Heart right ventricle (tissue), 16 donors: ENCODE measurements at regions not wholly inside any gene's neighbourhood (a gene's known extent, or its start where the extent isn't known, plus 50 kb on each side); places are given as distances from the start of the nearest gene placed in this dataset.

ENCODE experiments used
- ATAC-seq, 8 donors: fragments of 200-7000 bp; cut with Tn5 transposase; one replicate each; pipeline ENCODE4 v1.9.1; 2020; ENCODE audit warnings: mild to moderate bottlenecking in 8 of 8, moderate library complexity in 8 of 8, moderate number of reproducible peaks in 1 of 8
- DNase-seq, 2 donors: peaks; one replicate each; pipeline ENCODE4 v3.0.0-alpha.2; 2020
- H3K27ac ChIP-seq, 10 donors: fragments of 200-600 bp; sonication (generic) in 2 of 10; one replicate each; pipeline versions ENCODE4 v1.5.0 to v1.8.0; 2020 to 2022; ENCODE audit warnings: mild to moderate bottlenecking in 3 of 10
- H3K27me3 ChIP-seq, 7 donors: fragments of 200-600 bp; one replicate each; pipeline ENCODE4 v1.8.0; 2021 to 2022; ENCODE audit warnings: mild to moderate bottlenecking in 2 of 7
- H3K36me3 ChIP-seq, 9 donors: fragments of 200-600 bp; sonication (generic) in 1 of 9; one replicate each; pipeline versions ENCODE4 v1.5.0 to v1.8.0; 2020 to 2022; ENCODE audit warnings: mild to moderate bottlenecking in 2 of 9
- H3K4me1 ChIP-seq, 9 donors: fragments of 200-600 bp; sonication (generic) in 1 of 9; one replicate each; pipeline versions ENCODE4 v1.5.0 to v1.8.0; 2020 to 2022; ENCODE audit warnings: mild to moderate bottlenecking in 4 of 9
- H3K4me3 ChIP-seq, 10 donors: fragments of 200-600 bp; sonication (generic) in 2 of 10; one replicate each; pipeline versions ENCODE4 v1.5.0 to v1.8.0; 2020 to 2022; ENCODE audit warnings: mild to moderate bottlenecking in 7 of 10, moderate library complexity in 2 of 10
- H3K9me3 ChIP-seq, 11 donors: fragments of 200-600 bp in 10 of 11; sonication (generic) in 2 of 11; one replicate each; pipeline versions ENCODE4 v1.5.0 to v1.8.0; 2013 to 2022; ENCODE audit warnings: mild to moderate bottlenecking in 2 of 11, control low read depth in 1 of 11, moderate library complexity in 1 of 11
- WGBS, 2 donors: extraction: QIAGEN DNeasy Blood & Tissue Kit; methylation state at CpG; one replicate each; pipeline ENCODE4 v1.1.7; 2013; ENCODE audit warnings: inconsistent platforms in 1 of 2; 5-methylcytosine and 5-hydroxymethylcytosine counted together
- intact Hi-C, 10 donors: fragments of 100-400 bp; cut with DNase I; formaldehyde crosslinking; loops; one replicate each; pipeline versions ENCODE4 v1.11.1 to v1.14.2; 2022
- TF ChIP-seq, protein P1 (sequence below), 9 donors: fragments of 200-600 bp; sonication (generic) in 2 of 9; IDR thresholded peaks; one replicate each; pipeline versions ENCODE4 v1.5.0 to v1.8.0; 2021 to 2022; ENCODE audit warnings: antibody characterized with exemption in 9 of 9, mild to moderate bottlenecking in 5 of 9, moderate library complexity in 1 of 9
- donor health status: Arrhythmogenic right ventricular cardiomyopathy.
- donor health status: ischemic (EF 13 %, LVEDD 7.1; RV severe dilation, severe dysfunction).
- donor health status: healthy with polysubstance abuse.
- donor health status: DM: no; HTN: yes; CAD: no.
- donor health status: DM: no; HTN: no; CAD: no.
- donor health status: ischemic (EF 25% LVEDD 6.9; RV normal size, moderate dysfunction).
- donor health status: ischemic (EF 25% LVEDD 5.7; RV mildly dilated, moderate dysfunction).
- donor health status: healthy.
- donor health status: DM: yes; HTN: yes; CAD: no.
- donor health status: Ischemic cardiomyopathy.
- donor health status: ischemic (EF 35%, LVEDD 5.7; RV mildly dilated, moderate dysfunction).
- donor health status: nonischemic (EF 11% LVEDD 7.7; RV severe dilation, severe dysfunction).
- donor health status: DM: yes; HTN: yes; CAD: no.
- donor health status: PGD.
- donor health status: ischemic (EF 29% LVEDD 5.4; RV normal size, mild dysfunction).
- donor health status: nonischemic (EF 23%, LVEDD 6.1; RV moderate dilation, normal function).

- 83 to 84% methylated on average over 15 of the region's 15 CpGs for WGBS, 2 donors
- TF ChIP-seq, protein P1, sequence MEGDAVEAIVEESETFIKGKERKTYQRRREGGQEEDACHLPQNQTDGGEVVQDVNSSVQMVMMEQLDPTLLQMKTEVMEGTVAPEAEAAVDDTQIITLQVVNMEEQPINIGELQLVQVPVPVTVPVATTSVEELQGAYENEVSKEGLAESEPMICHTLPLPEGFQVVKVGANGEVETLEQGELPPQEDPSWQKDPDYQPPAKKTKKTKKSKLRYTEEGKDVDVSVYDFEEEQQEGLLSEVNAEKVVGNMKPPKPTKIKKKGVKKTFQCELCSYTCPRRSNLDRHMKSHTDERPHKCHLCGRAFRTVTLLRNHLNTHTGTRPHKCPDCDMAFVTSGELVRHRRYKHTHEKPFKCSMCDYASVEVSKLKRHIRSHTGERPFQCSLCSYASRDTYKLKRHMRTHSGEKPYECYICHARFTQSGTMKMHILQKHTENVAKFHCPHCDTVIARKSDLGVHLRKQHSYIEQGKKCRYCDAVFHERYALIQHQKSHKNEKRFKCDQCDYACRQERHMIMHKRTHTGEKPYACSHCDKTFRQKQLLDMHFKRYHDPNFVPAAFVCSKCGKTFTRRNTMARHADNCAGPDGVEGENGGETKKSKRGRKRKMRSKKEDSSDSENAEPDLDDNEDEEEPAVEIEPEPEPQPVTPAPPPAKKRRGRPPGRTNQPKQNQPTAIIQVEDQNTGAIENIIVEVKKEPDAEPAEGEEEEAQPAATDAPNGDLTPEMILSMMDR (IDR thresholded peaks at IDR 0.05) = no peak
Measured at GRCh38 chr18:76569644-76570419, 74.8 kb upstream of the ZNF516 start.

DNA sequence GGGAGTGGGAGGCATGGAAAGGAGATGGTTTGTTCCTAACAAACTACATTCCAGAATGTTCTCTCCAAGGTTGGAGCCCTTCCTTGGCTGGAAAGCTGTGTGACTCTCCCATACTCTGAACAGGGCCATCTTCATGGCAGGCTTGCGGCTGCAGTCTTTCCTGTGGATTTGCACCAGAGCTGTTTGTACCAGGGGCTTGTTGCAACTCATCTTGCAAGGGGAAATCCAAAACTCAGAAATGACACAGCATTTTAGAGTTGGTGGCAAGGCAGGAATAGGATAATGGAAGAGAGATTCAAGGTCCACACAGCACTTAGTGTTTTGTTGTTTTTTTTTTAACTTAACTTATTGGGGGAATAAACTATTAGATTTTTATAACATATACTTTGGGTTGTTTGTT, 73.7 kb upstream of the ZNF516 start:
- TF ChIP-seq, protein P1 (IDR thresholded peaks at IDR 0.05) = no peak
- Histone ChIP-seq H3K4me3 (no peak overlapping the region), H3K27ac (peak overlapping the region in 1 of 10 donors; percentile 26), H3K36me3 (no peaks in the 10 kb centered on the region), H3K4me1 (peaks cover 0 to 58% (median 4%) of the 10 kb centered on the region in 9 donors), H3K27me3 (peaks cover 0 to 5% (median 0%) of the 10 kb centered on the region in 7 donors), H3K9me3 (no peaks in the 10 kb centered on the region)
- 84 to 91% methylated on average over 1 of the region's 1 CpG for WGBS, 2 donors
- intact Hi-C loops = no loop called here
- DNase-seq (no peak), ATAC-seq (no peak)

More at GRCh38 chr18:76569644-76570419, 74.8 kb upstream of the ZNF516 start:
- Histone ChIP-seq H3K9me3 (no peaks in the 10 kb centered on the region), H3K27ac (no peak overlapping the region), H3K36me3 (no peaks in the 10 kb centered on the region), H3K4me1 (peaks cover 0 to 52% (median 1%) of the 10 kb centered on the region in 9 donors), H3K4me3 (no peak overlapping the region), H3K27me3 (peaks cover 0 to 5% (median 0%) of the 10 kb centered on the region in 7 donors)
- ATAC-seq = no peak
- no peak for DNase-seq
- intact Hi-C loops = no loop called here

GRCh38 chr18:76567835-76568445, 72.9 kb upstream of the ZNF516 start:
- H3K27me3 ChIP-seq = peaks cover 0 to 5% (median 0%) of the 10 kb centered on the region in 7 donors
- H3K4me3 ChIP-seq = no peak overlapping the region
- ATAC-seq = no peak
- TF ChIP-seq, protein P1 (IDR thresholded peaks at IDR 0.05) = no peak
- no peak for DNase-seq
- no peak overlapping the region for H3K27ac ChIP-seq
- intact Hi-C loops = no loop called here
- H3K36me3 ChIP-seq = no peaks in the 10 kb centered on the region
- H3K4me1 ChIP-seq = peaks cover 0 to 52% (median 4%) of the 10 kb centered on the region in 9 donors
- 81 to 91% methylated on average over 13 of the region's 13 CpGs for WGBS, 2 donors
- H3K9me3 ChIP-seq = no peaks in the 10 kb centered on the region

- Histone ChIP-seq H3K27me3 (peaks cover 0 to 5% (median 0%) of the 10 kb centered on the region in 7 donors), H3K36me3 (no peaks in the 10 kb centered on the region), H3K4me3 (no peak overlapping the region), H3K27ac (peak overlapping the region in 1 of 10 donors; percentile 80), H3K4me1 (peaks cover 0 to 48% (median 4%) of the 10 kb centered on the region in 9 donors), H3K9me3 (no peaks in the 10 kb centered on the region)
- WGBS, 2 donors = 87 to 92% methylated on average over 5 of the region's 5 CpGs
- intact Hi-C loops = no loop called here
- ATAC-seq = no peak
- DNase-seq = no peak
- TF ChIP-seq, protein P1 (IDR thresholded peaks at IDR 0.05) = no peak
Measured at GRCh38 chr18:76566987-76567386, 71.9 kb upstream of the ZNF516 start.
